OCI-M1 (cell line): ENCODE measurements at regions not wholly inside any gene's neighbourhood (a gene's known extent, or its start where the extent isn't known, plus 50 kb on each side); places are given as distances from the start of the nearest gene placed in this dataset.

Source experiments
- DNase-seq: peaks from one replicate; lab custom pipeline; 2025; lab: John Stamatoyannopoulos, UW

- DNase-seq: no peak
Measured at GRCh38 chr3:148584438-148584837, 113.3 kb upstream of the AGTR1 start.

DNA sequence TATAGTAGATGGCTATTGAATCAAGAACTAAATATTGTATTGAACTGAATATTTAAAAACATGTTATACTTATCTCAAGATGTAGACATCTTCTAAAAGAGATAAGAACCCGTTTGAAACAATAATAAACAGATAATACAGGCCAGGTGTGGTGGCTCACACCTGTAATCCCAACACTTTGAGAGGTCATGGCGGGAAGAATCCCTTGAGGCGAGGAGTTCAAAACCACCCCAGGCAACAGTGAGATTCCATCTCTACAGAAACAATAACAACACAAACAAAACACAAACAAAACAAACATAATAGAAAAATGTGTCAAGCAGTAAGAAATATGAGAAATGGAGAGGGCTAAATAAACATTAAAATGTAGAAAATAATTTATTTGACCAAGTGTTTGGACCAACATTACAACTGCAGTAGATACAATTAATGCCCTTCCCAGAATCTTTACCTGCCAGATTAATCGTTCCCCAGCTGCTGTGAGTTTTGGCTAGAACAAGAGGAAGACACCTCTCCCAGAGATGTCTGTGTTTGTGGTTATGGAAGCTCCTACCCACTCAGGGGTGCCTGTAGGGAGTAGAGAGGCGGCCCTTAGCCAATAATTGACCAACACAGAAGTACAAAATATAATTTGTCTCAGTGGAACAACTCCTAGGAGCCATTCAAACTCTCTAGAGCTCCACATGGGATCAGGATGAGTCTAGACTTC lies 111.9 kb upstream of the AGTR1 start:
- no peak for DNase-seq

DNA sequence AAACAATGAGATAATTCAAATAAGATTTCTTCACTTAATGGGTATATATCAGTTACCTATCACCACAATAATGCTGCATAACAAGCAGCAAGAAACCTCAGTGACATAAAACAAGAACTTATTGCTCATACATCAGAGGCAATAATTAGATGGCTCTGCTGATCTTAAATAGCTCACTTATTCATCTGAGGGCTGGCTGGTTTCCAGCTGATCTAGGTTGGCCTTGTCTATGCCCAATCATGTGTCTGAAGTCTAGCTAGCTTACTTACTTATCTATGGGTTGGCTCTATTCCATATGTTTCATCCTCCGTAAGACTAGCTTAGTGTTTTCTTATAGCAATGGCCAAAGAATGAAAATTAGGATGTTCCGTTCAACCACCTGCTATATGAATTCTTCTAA lies 109.4 kb upstream of the AGTR1 start:
- no peak for DNase-seq

DNA sequence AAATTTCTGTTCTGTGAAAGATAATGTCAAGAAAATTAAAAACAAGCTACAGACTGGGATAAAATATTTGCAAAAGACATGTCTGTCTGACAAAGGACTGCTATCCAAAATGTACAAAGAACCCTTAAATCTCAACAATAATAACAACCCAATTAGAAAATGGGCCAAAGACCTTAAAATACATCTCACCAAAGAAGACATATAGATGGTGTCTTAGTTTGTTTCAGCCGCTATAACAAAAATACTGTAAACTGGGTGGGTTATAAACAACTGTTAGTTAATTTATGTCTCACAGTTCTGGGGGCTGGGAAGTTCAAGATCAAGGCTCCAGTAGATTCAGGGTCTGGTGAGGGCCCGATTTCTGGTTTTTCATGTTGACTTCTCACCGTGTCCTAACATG lies 106.2 kb upstream of the AGTR1 start:
- DNase-seq: no peak

DNA sequence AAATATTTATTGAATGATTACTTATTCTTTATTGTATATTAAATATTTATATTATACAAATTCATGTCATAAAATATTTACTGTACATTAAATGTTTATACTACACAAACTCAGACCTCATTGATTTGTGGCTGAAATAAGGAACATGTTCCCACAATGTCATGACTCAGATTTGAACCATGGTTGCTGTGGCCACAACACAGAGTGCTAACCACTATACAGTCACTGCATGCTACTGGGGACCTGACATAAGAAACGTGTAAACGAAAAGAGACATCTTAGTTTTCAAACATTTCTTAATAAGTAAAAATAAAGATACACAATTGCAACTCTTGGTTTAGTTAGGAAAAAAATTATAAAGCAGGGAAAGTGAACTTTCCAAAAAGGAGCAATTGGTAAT lies 99.1 kb upstream of the AGTR1 start:
- no peak for DNase-seq

GRCh38 chr3:148599481-148599880 lies 98.2 kb upstream of the AGTR1 start:
- no peak for DNase-seq

- no peak for DNase-seq
Measured at GRCh38 chr3:148600440-148600839, 97.3 kb upstream of the AGTR1 start.

- DNase-seq: no peak
Measured at GRCh38 chr3:148600902-148601765, 96.6 kb upstream of the AGTR1 start.

DNA sequence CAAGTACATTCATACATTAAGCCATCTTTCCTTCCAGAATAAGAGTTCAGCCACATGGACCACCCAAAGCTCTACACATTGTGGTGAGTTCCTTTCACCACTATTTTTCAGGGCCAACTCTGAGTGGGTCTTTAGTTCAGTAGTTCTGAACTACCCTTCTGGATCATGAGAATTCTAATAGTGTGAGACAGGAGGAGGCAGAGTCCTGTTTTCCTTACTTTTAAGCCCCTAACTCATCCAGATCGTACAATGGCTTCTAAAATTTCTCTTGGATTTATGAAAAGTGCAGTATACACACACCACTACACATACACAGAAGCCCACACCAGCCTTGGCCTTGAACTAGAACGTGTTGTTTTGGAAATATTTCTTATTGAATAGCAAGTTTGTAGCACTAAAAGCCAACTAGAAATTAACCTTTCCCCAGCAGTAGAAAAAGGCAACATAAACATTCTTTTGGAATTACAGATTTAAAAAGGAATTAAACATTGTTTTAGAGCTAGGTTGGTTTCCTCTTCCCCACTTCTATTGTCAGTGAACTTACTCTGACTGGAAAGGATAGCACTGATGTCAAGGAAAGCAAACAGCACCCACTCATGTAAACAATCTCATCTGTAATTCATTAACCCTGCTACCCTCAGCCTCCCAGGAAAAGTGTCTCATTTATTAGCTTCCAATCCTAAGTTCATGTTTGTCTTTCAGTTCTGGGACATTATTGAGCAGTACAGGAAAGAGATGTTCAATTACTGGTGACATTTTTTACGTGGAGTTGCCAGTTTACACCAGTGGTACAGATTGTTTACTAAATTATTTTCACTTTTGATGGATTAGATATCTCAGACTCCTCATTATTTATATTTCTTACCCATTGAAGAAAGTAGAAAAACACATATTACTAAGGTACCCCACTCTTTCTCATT lies 95.7 kb upstream of the AGTR1 start:
- no peak for DNase-seq

- no peak for DNase-seq
Measured at GRCh38 chr3:148604270-148605085, 93.2 kb upstream of the AGTR1 start.

DNA sequence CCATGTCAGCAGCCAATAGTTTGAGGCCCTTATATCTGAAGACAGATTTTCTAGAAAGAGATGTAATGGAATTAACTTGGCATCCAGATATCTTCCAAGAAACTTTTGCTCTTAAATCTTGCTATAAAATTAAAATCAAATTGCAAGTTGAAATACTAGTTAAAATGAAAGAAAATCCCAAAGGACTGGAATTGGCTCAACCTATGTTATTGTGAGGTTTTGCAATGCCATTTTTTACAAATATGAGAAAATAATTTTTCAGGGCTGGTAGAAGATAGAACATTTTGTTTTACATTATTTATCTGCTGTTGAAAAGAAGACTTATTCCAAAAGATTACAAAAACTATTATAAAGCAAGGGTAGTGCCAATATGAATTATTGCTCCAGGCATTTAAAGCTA lies 92.2 kb upstream of the AGTR1 start:
- no peak for DNase-seq

GRCh38 chr3:148606979-148607378 lies 90.7 kb upstream of the AGTR1 start:
- DNase-seq: no peak

DNA sequence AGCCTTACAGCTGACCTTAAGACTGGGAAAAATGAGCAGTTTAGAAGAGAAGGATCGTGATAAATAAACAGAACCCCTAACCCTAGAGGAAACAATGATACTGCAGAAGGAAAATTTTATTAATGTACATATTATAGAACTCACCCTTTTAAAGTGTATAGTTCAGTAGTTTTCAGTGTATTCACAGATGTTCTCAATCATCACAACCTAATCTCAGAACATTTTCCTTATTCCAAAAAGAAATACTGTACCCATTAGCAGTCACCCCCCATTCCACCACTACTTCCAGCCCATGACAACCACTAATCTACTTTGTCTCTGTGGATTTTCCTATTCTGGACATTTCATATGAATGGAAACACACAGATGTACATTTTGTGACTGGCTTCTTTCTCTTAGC lies 90.2 kb upstream of the AGTR1 start:
- DNase-seq: no peak

DNA sequence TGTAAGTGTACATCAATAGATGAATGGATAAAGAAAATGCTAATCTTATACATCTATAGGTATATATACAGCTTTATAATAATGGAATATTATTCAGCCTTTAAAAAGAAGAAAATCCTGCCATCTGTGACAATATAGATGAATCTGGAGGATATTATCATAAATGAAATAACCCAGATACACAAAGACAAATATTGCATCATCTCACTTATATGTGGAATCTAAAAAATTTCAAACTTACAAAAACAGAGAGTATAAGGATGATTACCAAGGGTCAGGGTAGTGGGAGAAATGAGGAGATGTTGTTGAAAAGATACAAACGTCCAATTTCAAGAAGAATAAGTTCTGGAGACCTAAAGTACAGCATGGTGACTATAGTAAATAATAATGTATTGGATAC lies 85.4 kb upstream of the AGTR1 start:
- DNase-seq: no peak

- no peak for DNase-seq
Measured at GRCh38 chr3:148615382-148615781, 82.3 kb upstream of the AGTR1 start.

DNA sequence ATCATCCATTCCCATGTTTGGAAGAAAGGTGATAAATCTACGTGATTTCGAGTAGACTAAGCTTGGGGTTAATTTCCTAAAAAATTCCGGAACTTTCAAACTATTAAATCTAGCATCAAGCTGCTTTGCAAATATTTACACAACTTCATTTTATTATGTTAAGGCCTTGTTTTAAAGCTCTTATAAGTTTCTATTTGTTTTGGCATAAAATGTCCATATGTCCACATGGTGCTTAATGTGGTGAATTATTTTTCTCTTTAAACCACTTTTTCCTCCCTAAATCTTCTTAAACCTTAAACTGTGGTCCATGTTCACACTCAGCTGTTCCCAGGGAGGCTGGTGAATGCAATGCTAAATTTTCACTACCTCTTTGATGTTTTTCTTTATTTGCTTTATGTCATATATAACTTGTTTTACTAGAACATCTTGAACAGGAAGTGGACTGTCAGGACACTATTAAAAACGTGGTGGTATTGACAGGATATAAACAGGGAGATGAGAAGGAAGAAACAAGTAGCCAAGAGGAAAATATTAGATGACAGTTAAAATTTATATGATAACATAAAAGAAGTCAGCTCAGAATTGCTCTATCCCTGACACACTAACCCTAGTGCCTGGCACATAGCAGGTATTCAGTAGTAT lies 72.5 kb upstream of the AGTR1 start:
- no peak for DNase-seq

GRCh38 chr3:148625991-148626390 lies 71.7 kb upstream of the AGTR1 start:
- DNase-seq: no peak

- DNase-seq: no peak
Measured at GRCh38 chr3:148629006-148629405, 68.7 kb upstream of the AGTR1 start.

DNA sequence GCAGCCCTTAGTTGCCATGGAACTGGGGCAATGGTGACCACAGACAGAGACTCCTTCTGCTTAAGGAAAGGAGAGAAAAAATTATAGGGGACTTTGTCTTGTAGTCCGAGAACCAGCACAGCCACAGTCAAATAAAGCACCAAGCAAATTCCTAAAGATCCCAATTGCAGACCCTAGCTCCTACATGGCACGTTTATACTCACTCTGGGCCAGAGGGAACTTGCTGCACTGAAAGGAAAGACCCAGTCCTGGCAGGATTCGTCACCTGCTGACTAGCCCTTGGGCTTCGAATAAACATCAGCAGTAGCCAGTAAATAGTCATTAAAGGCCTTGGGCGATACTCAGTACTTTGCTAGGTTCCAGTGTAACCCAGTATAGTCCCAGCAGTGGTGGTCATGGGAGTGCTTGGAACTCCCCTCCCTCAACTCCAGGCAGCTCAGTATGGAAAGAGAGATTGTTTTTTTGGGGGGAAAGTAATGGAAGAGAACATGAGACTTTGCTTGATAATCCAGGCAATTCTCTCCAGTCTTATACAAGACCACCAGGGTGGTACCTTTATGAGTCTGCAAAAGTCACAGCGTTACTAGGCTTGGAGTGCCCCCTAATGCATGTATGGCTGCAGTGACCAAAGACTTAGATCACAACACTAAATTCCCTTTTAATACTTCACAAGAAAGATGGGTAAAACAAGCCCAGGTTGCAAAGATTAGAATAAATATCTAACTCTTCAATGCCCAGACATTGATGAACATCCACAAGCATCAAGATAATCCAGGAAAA lies 66.4 kb upstream of the AGTR1 start:
- DNase-seq: peak; percentile 2

DNA sequence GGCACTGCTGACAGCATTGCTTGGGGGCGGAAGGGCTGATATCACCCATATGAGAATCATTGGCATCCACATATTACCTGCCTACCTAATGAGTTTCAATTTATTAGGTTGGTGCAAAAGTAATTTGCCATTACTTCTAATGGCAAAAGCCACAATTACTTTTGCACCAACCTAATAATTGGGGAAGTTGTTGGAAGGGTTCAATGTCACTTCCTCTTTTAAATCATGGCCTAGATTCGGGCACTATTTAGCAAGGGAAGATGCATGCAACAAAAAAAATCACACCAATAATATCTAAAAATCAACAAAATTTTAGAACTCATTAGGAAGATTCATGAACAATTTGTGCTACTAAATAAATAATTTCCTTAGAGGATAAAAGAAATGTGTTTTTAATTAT lies 56.0 kb upstream of the AGTR1 start:
- DNase-seq: no peak
